ENCODE measurements at regions not wholly inside any gene's neighbourhood (a gene's known extent, or its start where the extent isn't known, plus 50 kb on each side); places are given as distances from the start of the nearest gene placed in this dataset.

GRCh38 chr4:18937080-18937479 is 915.5 kb upstream of the LCORL start:
- peaks cover 0 to 2% of the 10 kb centered on the region in 2 donors for H3K9me3 Mint-ChIP-seq
- H3K36me3 Mint-ChIP-seq = no peaks in the 10 kb centered on the region
- DNase-seq (no peak), ATAC-seq (replicated peaks) (no peak)
- no peaks in the 10 kb centered on the region for H3K27me3 Mint-ChIP-seq
- H3K4me3 Mint-ChIP-seq = no peak overlapping the region
- H3K4me1 Mint-ChIP-seq = no peaks in the 10 kb centered on the region
- no peak overlapping the region for H3K27ac Mint-ChIP-seq

GRCh38 chr4:18935659-18936345 is 914.2 kb upstream of the LCORL start:
- DNase-seq (no peak), ATAC-seq (replicated peaks) (no peak)
- no peak overlapping the region for H3K27ac Mint-ChIP-seq
- no peak overlapping the region for H3K4me3 Mint-ChIP-seq
- H3K36me3 Mint-ChIP-seq = no peaks in the 10 kb centered on the region
- H3K4me1 Mint-ChIP-seq = no peaks in the 10 kb centered on the region
- H3K27me3 Mint-ChIP-seq = no peaks in the 10 kb centered on the region
- H3K9me3 Mint-ChIP-seq = peaks cover 0 to 2% of the 10 kb centered on the region in 2 donors

- DNase-seq = no peak
Observed at GRCh38 chr4:18934197-18934596, 912.6 kb upstream of the LCORL start.

GRCh38 chr4:18932730-18933339 is 911.3 kb upstream of the LCORL start:
- Mint-ChIP-seq H3K27ac (no peak overlapping the region), H3K27me3 (no peaks in the 10 kb centered on the region), H3K9me3 (peaks cover 0 to 3% of the 10 kb centered on the region in 2 donors), H3K4me1 (no peaks in the 10 kb centered on the region), H3K4me3 (no peak overlapping the region), H3K36me3 (no peaks in the 10 kb centered on the region)
- DNase-seq (no peak), ATAC-seq (replicated peaks) (no peak)

More at GRCh38 chr4:18934197-18934596, 912.6 kb upstream of the LCORL start:
- peaks cover 0 to 3% of the 10 kb centered on the region in 2 donors for H3K9me3 Mint-ChIP-seq
- H3K4me3 Mint-ChIP-seq = no peak overlapping the region
- no peak for ATAC-seq (replicated peaks)
- no peaks in the 10 kb centered on the region for H3K4me1 Mint-ChIP-seq
- H3K27ac Mint-ChIP-seq = no peak overlapping the region
- H3K27me3 Mint-ChIP-seq = no peaks in the 10 kb centered on the region
- no peaks in the 10 kb centered on the region for H3K36me3 Mint-ChIP-seq

- no peak for DNase-seq
- ATAC-seq (replicated peaks) = no peak
- Mint-ChIP-seq H3K4me1 (no peaks in the 10 kb centered on the region), H3K27me3 (no peaks in the 10 kb centered on the region), H3K4me3 (no peak overlapping the region), H3K27ac (no peak overlapping the region), H3K36me3 (no peaks in the 10 kb centered on the region), H3K9me3 (peaks cover 0 to 3% of the 10 kb centered on the region in 2 donors)
Observed at GRCh38 chr4:18931643-18932377, 910.3 kb upstream of the LCORL start.

- DNase-seq (no peak), ATAC-seq (replicated peaks) (no peak)
- Mint-ChIP-seq H3K27me3 (no peaks in the 10 kb centered on the region), H3K36me3 (no peaks in the 10 kb centered on the region), H3K4me3 (no peak overlapping the region), H3K9me3 (peaks cover 0 to 3% of the 10 kb centered on the region in 2 donors), H3K27ac (no peak overlapping the region), H3K4me1 (no peaks in the 10 kb centered on the region)
Observed at GRCh38 chr4:18930487-18930886, 908.9 kb upstream of the LCORL start.

- Mint-ChIP-seq H3K4me1 (no peaks in the 10 kb centered on the region), H3K9me3 (peaks cover 0 to 2% of the 10 kb centered on the region in 2 donors), H3K36me3 (no peaks in the 10 kb centered on the region), H3K27ac (no peak overlapping the region), H3K27me3 (no peaks in the 10 kb centered on the region), H3K4me3 (no peak overlapping the region)
- ATAC-seq (replicated peaks) (no peak), DNase-seq (no peak)
Observed at GRCh38 chr4:18923496-18924161, 902.1 kb upstream of the LCORL start.

GRCh38 chr4:18917689-18918088 is 896.1 kb upstream of the LCORL start:
- ATAC-seq (replicated peaks) (no peak), DNase-seq (no peak)
- no peaks in the 10 kb centered on the region for H3K4me1 Mint-ChIP-seq
- no peak overlapping the region for H3K4me3 Mint-ChIP-seq
- no peaks in the 10 kb centered on the region for H3K36me3 Mint-ChIP-seq
- no peaks in the 10 kb centered on the region for H3K27me3 Mint-ChIP-seq
- H3K27ac Mint-ChIP-seq = no peak overlapping the region
- H3K9me3 Mint-ChIP-seq = peaks cover 2 to 8% of the 10 kb centered on the region in 2 donors

- DNase-seq (no peak), ATAC-seq (replicated peaks) (no peak)
- Mint-ChIP-seq H3K9me3 (peaks cover 10 to 16% of the 10 kb centered on the region in 2 donors), H3K36me3 (no peaks in the 10 kb centered on the region), H3K4me1 (no peaks in the 10 kb centered on the region), H3K4me3 (no peak overlapping the region), H3K27me3 (no peaks in the 10 kb centered on the region), H3K27ac (no peak overlapping the region)
Observed at GRCh38 chr4:18914182-18914581, 892.6 kb upstream of the LCORL start.

GRCh38 chr4:18894928-18895327 is 873.4 kb upstream of the LCORL start:
- Mint-ChIP-seq H3K4me3 (no peak overlapping the region), H3K27me3 (no peaks in the 10 kb centered on the region), H3K27ac (no peak overlapping the region), H3K9me3 (peaks cover 0 to 4% of the 10 kb centered on the region in 2 donors), H3K36me3 (no peaks in the 10 kb centered on the region), H3K4me1 (no peaks in the 10 kb centered on the region)
- ATAC-seq (replicated peaks) (no peak), DNase-seq (no peak)

- Mint-ChIP-seq H3K4me3 (no peak overlapping the region), H3K27me3 (no peaks in the 10 kb centered on the region), H3K36me3 (no peaks in the 10 kb centered on the region), H3K9me3 (peaks cover 4 to 5% of the 10 kb centered on the region in 2 donors), H3K4me1 (no peaks in the 10 kb centered on the region), H3K27ac (no peak overlapping the region)
- ATAC-seq (replicated peaks) = no peak
- DNase-seq = no peak
Observed at GRCh38 chr4:18882468-18882867, 860.9 kb upstream of the LCORL start.

GRCh38 chr4:18881556-18881955 is 860.0 kb upstream of the LCORL start:
- DNase-seq (no peak), ATAC-seq (replicated peaks) (no peak)
- no peaks in the 10 kb centered on the region for H3K4me1 Mint-ChIP-seq
- H3K27me3 Mint-ChIP-seq = no peaks in the 10 kb centered on the region
- H3K36me3 Mint-ChIP-seq = no peaks in the 10 kb centered on the region
- peaks cover 4 to 6% of the 10 kb centered on the region in 2 donors for H3K9me3 Mint-ChIP-seq
- H3K4me3 Mint-ChIP-seq = no peak overlapping the region
- H3K27ac Mint-ChIP-seq = no peak overlapping the region

- no peak overlapping the region for H3K27ac Mint-ChIP-seq
- DNase-seq = no peak
- H3K36me3 Mint-ChIP-seq = no peaks in the 10 kb centered on the region
- peaks cover 4 to 6% of the 10 kb centered on the region in 2 donors for H3K9me3 Mint-ChIP-seq
- no peak overlapping the region for H3K4me3 Mint-ChIP-seq
- no peak for ATAC-seq (replicated peaks)
- H3K4me1 Mint-ChIP-seq = no peaks in the 10 kb centered on the region
- H3K27me3 Mint-ChIP-seq = no peaks in the 10 kb centered on the region
Observed at GRCh38 chr4:18880871-18881270, 859.3 kb upstream of the LCORL start.

- Mint-ChIP-seq H3K27me3 (no peaks in the 10 kb centered on the region), H3K4me3 (no peak overlapping the region), H3K4me1 (no peaks in the 10 kb centered on the region), H3K27ac (no peak overlapping the region), H3K9me3 (peaks cover 8 to 12% of the 10 kb centered on the region in 2 donors), H3K36me3 (no peaks in the 10 kb centered on the region)
- no peak for DNase-seq
- no peak for ATAC-seq (replicated peaks)
Observed at GRCh38 chr4:18878561-18878960, 857.0 kb upstream of the LCORL start.

Data from stimulated activated naive B cell treated with anti-CD40 and anti-IgM and Interleukin-4, amounts not matched to agents 10 μg/mL and 1 μg/mL and 100 μg/mL, for 72 hours (primary cell).